NCI-H446 (cell line): ENCODE measurements at regions not wholly inside any gene's neighbourhood (a gene's known extent, or its start where the extent isn't known, plus 50 kb on each side); places are given as distances from the start of the nearest gene placed in this dataset.
"Not testable (repeated sequence)": the region's sequence is repeated elsewhere in the genome, so short reads cannot be mapped to it uniquely, and the experiment has no call there.

Experiments used
- DNase-seq, 2 experiments: peaks; one replicate each; lab custom pipeline; 2025; lab: John Stamatoyannopoulos, UW

GRCh38 chr5:10921160-10921559 lies 160.1 kb upstream of the DAP start:
- DNase-seq: no peak

GRCh38 chr5:10920400-10920799 lies 159.4 kb upstream of the DAP start:
- DNase-seq: no peak

GRCh38 chr5:10914741-10915480 lies 153.9 kb upstream of the DAP start:
- DNase-seq: no peak

GRCh38 chr5:10913841-10914240 lies 152.8 kb upstream of the DAP start:
- DNase-seq: no peak

GRCh38 chr5:10913181-10913810 lies 152.3 kb upstream of the DAP start:
- DNase-seq: no peak

GRCh38 chr5:10912435-10912834 lies 151.4 kb upstream of the DAP start:
- no peak for DNase-seq

- no peak for DNase-seq
Observed at GRCh38 chr5:10910261-10910660, 149.2 kb upstream of the DAP start.

- DNase-seq: no peak
Observed at GRCh38 chr5:10904862-10905432, 143.9 kb upstream of the DAP start.

- peak in 1 of 2 experiments; percentile 28 for DNase-seq
Observed at GRCh38 chr5:10903786-10904560, 142.9 kb upstream of the DAP start.

- DNase-seq: no peak
Observed at GRCh38 chr5:10902145-10902544, 141.1 kb upstream of the DAP start.

- DNase-seq: no peak
Observed at GRCh38 chr5:10898514-10898913, 137.5 kb upstream of the DAP start.

GRCh38 chr5:10896016-10896415 lies 135.0 kb upstream of the DAP start:
- no peak for DNase-seq

GRCh38 chr5:10894445-10895054 lies 133.5 kb upstream of the DAP start:
- no peak for DNase-seq

- DNase-seq: no peak
Observed at GRCh38 chr5:10892911-10893215, 131.8 kb upstream of the DAP start.

GRCh38 chr5:10892147-10892910 lies 131.3 kb upstream of the DAP start:
- no peak for DNase-seq

- no peak for DNase-seq
Observed at GRCh38 chr5:10891193-10891592, 130.2 kb upstream of the DAP start.

GRCh38 chr5:10886497-10886896 lies 125.5 kb upstream of the DAP start:
- no peak for DNase-seq

GRCh38 chr5:10885026-10885425 lies 124.0 kb upstream of the DAP start:
- no peak for DNase-seq

- not testable (repeated sequence) for DNase-seq
Observed at GRCh38 chr5:10883945-10884344, 122.9 kb upstream of the DAP start.

- DNase-seq: no peak
Observed at GRCh38 chr5:10880934-10881333, 119.9 kb upstream of the DAP start.

- DNase-seq: not testable (repeated sequence)
Observed at GRCh38 chr5:10876996-10877395, 116.0 kb upstream of the DAP start.
